T1000 (cell line): ENCODE measurements at regions not wholly inside any gene's neighbourhood (a gene's known extent, or its start where the extent isn't known, plus 50 kb on each side); places are given as distances from the start of the nearest gene placed in this dataset.

Source experiments
- DNase-seq: peaks from one replicate; lab custom pipeline; 2025; ENCODE audit warnings: mixed read lengths; lab: John Stamatoyannopoulos, UW

DNA sequence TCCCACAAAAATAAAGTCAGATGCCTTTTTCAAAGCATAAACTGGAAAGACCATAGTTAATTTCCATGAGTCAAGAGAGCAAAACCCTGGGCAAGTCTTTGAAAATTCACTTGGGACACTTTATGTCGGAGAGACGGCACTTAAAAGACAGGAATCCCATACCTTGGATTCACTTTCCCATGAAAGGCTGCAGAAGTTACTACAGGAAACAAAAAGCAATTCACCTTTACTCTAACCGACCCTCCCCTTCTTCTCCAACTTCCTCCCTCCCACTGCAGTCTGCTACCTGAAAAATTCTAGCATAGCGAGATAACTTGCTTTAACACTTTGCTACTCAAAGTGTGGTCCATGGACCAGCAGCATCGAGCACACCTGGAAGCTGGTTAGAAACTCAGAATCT, 539.1 kb upstream of the JAG1 start:
- no peak for DNase-seq

GRCh38 chr20:11214256-11214840, 540.5 kb upstream of the JAG1 start:
- no peak for DNase-seq

DNA sequence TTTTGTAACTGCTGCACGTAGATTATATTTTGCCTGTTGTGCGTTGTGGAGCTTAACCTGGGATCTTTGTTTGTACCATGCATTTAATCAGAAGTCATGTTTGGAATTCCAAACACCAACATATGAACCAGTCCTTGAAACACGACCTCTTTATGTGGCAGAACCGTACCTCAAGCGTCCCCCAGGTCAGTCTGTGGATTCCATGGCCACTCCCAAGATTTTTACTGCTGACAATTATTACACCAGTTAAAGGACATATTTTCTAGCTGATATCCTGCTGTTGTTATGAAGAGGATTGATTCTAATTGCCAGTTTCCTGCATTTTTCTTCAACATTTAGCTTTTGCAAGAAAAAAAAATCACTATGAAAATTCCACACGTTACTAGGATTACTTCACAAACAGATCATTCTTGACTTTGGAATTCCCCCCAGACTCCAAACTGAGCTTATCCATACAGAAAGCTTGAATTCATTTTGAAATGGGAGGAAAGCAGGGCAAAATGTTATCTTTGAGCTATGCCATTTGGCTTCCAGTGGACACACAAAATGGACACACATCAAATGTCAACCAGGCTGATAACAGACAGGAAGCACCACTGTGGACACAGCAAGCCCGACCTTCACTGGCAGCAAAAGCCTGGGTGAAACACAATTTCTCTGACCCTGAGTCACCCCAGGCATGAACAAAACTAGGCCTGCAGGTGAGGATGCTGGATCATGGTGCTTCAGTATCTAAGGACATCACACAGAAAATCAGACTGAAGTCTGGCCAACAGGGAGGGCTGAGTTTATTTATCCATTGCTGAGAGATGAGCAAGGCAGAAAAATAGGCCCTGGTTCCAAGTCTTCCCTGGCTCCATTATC, 542.9 kb upstream of the JAG1 start:
- no peak for DNase-seq

- DNase-seq, result no peak
Measured at GRCh38 chr20:11217326-11218172, 543.8 kb upstream of the JAG1 start.

DNA sequence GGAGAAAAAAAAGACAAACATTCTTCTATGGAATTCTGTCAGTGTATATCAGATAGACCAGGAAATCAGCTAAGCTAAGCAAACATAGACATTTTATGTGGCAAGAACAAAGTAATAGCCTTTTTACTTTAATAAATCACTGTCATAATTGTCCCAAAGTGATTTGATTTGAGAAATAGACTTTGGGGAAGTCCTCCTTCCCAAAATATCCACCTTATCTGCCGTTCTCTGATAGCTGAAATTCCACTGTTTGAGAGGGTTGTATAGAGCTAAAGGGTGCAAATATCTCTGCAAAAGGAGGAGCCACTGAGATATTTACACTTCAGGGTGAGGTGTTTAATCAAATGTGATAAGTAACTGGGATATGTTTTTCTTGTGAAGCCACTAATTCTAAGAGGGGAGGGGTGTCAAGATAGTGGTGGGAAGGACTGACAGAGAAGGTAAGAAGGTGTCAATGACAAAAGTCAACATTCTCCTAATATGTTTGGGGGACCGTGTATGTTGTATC, 544.4 kb upstream of the JAG1 start:
- no peak for DNase-seq

GRCh38 chr20:11219192-11219591, 545.4 kb upstream of the JAG1 start:
- DNase-seq, result no peak

GRCh38 chr20:11221046-11221445, 547.2 kb upstream of the JAG1 start:
- no peak for DNase-seq

DNA sequence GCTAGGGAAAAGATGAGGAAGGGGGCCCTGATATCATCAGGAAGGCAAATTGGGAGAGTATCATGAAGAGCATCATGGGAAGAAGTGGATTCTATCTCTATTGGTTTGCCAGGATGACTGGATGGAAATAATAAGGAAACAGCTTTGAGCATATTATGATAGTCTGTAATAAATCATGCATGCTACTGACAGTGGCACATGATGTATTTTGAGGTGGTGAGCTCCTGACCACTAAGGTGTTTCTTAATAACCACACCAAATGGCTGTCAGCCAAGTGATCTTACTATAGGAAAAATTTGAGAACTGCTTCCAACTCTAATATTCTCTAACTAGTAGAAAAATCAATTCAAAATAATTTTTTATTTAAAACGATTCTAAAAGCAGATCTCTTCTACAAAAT, 548.4 kb upstream of the JAG1 start:
- no peak for DNase-seq

- no peak for DNase-seq
Measured at GRCh38 chr20:11227602-11228001, 553.8 kb upstream of the JAG1 start.

- DNase-seq, result peak; percentile 57
Measured at GRCh38 chr20:11229772-11230171, 556.0 kb upstream of the JAG1 start.

GRCh38 chr20:11230999-11231398, 557.2 kb upstream of the JAG1 start:
- DNase-seq, result no peak

DNA sequence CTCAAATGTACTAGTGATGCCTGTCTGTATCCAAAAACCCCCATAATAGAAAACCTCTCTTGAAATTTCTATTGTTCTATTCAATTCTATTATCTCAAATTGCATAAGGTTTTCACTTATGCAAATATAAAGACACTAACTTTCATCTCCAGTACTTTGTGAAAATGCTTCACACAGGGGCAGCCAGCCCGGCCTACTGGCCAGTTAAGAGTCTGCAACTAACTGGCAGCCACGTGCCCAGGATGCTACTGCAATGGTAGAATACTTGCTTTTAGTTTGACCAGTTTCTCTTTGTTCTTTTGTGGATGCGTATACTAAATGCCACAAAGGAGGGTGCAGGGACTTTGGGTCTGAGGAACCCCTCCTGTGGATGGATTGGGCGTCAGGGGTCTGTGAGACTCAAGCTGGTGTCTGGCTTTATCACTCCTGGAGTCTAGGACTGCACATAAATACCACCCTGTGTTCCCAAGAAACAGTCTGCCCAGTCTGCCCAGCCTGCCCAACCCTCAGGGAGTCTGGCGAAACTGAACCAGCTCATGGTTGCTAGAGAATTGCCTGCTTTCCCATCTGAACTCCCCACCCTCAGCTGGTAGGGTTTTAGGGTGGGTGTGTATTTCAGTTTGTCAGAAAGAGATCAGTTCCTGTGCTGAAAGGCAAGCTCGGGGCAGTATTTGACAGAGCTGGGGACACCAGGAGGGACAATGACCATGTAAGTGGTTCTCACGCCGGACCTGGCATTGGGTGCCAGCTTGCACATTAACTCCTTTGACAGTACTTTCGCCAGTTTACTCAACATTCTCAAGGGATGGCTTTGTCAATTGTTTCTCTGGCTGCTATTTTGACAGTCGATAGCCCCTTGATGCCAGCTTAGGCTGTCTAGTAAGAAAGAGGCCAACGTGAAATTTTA, 558.2 kb upstream of the JAG1 start:
- DNase-seq, result no peak

DNA sequence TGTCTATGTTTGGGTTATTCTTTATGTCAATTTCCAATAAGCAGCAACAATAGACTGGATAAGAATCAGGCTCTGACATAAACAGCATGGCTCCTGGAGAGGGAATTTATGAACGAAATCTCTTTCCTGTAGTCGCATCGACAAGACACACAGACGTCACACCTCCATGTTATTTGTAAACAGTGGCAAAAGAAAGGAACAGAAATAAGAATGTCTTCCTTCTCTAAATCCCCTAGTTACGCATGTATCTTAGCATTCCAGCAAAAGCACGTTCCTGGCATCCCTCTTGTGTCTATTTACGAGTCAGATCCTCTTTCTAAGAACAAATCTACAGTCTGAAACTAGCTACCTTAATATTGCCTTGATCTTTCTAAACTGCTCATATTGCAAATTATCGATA, 559.1 kb upstream of the JAG1 start:
- DNase-seq, result no peak

DNA sequence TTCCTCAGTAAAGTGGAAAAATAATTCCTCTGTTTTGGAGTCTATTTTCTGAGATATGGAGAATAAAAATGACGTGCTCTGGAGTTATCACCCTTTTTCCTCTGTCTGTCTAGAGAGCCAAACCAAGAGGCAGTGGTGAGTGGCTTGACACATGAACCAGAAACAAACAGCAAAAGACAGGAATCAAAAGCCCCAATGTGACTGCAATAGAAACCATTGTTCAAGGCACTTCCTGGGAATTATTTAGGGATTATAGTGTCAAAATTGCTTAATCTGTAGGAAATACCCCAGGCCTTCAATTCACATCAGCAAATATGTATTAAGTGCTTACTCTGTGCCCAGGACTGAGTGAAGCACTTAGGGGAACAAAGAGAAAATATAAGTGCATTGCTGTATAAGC, 560.4 kb upstream of the JAG1 start:
- no peak for DNase-seq

DNA sequence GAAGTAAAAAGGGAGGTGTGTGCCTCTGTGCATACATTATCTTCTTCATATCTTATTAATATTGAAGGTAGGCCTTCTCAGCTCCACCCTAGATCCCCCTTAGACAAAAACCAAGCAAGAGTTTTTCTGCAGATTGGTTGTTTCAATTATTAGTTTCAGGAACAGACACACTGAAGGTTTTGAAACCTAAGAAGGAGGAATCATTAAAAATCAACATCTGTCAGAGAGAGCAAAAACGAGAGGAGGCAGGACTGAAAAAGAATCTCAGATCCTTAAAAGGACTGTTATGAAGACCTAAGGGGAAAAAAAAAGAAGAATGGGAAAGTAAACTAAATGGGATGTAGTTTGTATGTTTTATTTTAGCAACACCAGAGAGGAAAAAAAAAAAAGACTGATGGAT, 560.8 kb upstream of the JAG1 start:
- no peak for DNase-seq

DNA sequence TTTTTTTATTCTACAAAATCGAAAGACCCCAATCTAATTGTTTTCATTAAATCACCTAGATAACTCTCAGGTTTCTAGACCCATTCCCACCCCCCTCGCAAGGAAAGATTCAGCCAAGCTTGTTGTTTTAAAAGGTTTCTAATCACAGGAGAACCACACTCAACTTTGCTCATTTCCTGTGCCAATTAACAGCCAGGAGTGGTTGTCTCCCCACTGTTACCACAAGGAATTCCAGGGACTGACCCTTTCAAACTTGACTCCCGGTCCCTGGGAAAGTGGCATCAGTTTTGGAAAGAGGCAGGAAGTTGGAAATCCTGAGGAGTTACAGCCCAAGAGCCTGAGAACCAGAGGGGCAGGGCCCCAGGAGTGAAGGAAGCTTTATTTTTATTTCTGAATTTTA, 561.3 kb upstream of the JAG1 start:
- DNase-seq, result no peak

DNA sequence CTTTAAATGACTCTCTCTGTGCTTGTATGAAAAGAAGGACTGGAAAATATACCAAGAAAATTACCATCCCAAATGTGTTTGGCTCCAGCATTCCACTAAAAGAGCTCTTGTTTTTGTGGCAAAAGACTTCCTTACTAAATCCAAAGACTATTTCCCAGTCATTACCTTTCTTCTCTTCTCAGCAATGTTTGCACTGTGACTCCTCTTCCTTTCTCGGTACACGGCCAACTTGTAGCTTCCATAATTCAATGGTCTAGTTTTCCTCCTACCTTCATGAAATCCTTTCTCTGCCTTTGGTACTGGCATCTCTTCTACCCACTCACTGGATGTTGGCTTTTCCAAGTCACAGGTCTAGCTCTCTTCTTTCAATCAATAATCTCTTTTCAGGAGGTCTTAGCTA, 568.5 kb upstream of the JAG1 start:
- DNase-seq, result no peak

DNA sequence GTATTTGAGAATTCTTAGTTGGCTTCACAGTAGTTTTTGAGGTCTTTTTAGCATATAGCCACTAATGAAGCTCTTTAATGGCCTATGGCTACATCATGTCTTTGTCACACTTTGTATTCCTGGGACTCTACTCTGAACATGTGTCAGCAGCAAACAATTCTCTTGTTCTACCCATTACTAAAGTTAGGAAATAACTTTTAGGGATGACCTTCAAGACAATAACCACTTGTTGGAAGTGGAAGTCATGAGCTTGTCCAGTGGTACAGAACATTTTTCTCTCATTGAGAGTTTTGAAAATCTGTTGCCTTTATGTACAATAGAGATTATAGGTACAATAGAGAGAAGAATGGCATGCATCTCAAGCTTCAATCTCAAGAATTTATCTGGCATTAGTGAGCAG, 571.6 kb upstream of the JAG1 start:
- no peak for DNase-seq

DNA sequence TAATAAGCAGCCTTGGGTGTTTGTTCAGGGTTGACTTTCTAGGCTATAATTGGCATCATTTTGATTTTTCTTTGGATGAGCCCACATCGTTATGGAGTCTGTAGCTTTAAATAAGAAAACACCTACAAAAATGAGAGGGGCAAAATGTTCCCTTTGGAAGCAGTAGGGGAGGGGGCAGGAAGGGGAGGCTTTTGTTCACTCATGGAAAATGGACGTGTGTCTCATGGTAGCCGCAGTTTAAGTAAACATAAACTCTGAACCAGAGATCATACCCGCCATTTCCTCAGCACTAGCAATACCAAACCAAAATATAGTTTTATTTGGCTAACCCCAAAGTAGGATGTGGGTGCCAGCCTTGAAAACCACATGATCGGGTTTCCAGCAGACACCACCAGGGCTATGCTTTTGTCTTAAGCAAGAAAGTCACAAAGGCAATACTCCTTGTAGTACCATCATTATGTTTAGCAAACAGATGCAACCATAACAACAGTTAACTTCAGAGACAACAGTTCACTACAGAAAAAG, 572.5 kb upstream of the JAG1 start:
- no peak for DNase-seq

GRCh38 chr20:11247046-11248010, 573.5 kb upstream of the JAG1 start:
- DNase-seq, result no peak
